ENCODE measurements at regions not wholly inside any gene's neighbourhood (a gene's known extent, or its start where the extent isn't known, plus 50 kb on each side); places are given as distances from the start of the nearest gene placed in this dataset.

DNA sequence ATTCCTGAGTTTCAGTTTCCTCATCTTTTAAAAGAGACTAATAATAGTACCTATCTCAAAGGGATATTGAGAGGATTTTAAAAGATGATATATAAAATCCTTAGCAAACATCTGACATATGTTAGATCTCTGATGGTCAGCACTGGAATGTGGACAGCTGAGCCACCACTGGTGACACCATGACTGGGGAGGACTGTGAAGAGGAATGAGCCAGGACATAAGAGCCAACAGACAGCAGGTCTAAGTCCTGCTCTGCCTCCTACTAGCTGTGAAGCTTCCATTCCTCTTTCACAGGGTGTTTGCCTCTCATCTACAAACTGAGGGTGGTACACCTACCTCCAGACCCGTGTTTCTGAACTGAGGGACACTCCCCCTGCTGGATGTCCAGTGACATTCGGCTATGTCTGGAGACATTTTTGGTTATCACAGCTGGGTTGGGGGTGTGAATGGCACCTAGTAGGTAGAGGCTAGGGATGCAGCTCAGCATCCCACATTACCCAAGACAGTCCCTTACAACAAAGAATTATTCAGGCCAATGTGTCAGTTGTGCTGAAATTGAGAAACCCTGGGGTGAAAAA lies 109.1 kb upstream of the OLIG2 start:
- no peak overlapping the region for H4K8ac ChIP-seq (ENCODE audit: low read depth in 2 of 2, low read length in 2 of 2)
- no peak overlapping the region for H3K23ac ChIP-seq (ENCODE audit: low read depth, low read length)
- no TSS peak for BruUV-seq (replicated peaks)
- H4K5ac ChIP-seq (ENCODE audit: low read depth, low read length): no peak overlapping the region
- no peak overlapping the region for H3K56ac ChIP-seq (ENCODE audit: extremely low read depth, insufficient read depth, low read length)
- H2AFZ ChIP-seq (replicated peaks; ENCODE audit: low read length, poor library complexity): no peak overlapping the region
- no peak overlapping the region for H2BK5ac ChIP-seq (ENCODE audit: low read depth, low read length, poor library complexity, severe bottlenecking)
- H3K36me3 ChIP-seq (ENCODE audit: control insufficient read depth, insufficient read depth, low read length): no peaks in the 10 kb centered on the region
- dilution Hi-C loops (cut with HindIII; ENCODE audit: low sequenced_read_pairs, unreplicated experiment): no loop called here
- intact Hi-C loops (cut with micrococcal nuclease): no loop called here
- H4K20me1 ChIP-seq (ENCODE audit: insufficient read depth, low read length): no peaks in the 10 kb centered on the region
- TF ChIP-seq CHD1 (IDR thresholded peaks at IDR 0.05; ENCODE audit: low read depth, low read length) (no peak), RAD21 (IDR thresholded peaks at IDR 0.05; ENCODE audit: low read length) (no peak), SMC3 (IDR thresholded peaks at IDR 0.05; ENCODE audit: low read depth, low read length) (no peak), MAZ (IDR thresholded peaks at IDR 0.05; ENCODE audit: borderline replicate concordance, low read depth, low read length) (no peak), POLR2A (IDR thresholded peaks at IDR 0.05; ENCODE audit: low read depth, low read length) (no peak), NFE2L2 (IDR thresholded peaks at IDR 0.05; ENCODE audit: low read depth, low read length) (no peak), FOS (IDR thresholded peaks at IDR 0.05; ENCODE audit: low read depth, low read length) (no peak)
- TF ChIP-seq, protein P1, sequence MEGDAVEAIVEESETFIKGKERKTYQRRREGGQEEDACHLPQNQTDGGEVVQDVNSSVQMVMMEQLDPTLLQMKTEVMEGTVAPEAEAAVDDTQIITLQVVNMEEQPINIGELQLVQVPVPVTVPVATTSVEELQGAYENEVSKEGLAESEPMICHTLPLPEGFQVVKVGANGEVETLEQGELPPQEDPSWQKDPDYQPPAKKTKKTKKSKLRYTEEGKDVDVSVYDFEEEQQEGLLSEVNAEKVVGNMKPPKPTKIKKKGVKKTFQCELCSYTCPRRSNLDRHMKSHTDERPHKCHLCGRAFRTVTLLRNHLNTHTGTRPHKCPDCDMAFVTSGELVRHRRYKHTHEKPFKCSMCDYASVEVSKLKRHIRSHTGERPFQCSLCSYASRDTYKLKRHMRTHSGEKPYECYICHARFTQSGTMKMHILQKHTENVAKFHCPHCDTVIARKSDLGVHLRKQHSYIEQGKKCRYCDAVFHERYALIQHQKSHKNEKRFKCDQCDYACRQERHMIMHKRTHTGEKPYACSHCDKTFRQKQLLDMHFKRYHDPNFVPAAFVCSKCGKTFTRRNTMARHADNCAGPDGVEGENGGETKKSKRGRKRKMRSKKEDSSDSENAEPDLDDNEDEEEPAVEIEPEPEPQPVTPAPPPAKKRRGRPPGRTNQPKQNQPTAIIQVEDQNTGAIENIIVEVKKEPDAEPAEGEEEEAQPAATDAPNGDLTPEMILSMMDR (conservative IDR thresholded peaks at IDR 0.05; ENCODE audit: low read depth, low read length): no peak
- TF ChIP-seq, protein P2, sequence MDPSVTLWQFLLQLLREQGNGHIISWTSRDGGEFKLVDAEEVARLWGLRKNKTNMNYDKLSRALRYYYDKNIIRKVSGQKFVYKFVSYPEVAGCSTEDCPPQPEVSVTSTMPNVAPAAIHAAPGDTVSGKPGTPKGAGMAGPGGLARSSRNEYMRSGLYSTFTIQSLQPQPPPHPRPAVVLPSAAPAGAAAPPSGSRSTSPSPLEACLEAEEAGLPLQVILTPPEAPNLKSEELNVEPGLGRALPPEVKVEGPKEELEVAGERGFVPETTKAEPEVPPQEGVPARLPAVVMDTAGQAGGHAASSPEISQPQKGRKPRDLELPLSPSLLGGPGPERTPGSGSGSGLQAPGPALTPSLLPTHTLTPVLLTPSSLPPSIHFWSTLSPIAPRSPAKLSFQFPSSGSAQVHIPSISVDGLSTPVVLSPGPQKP (IDR thresholded peaks at IDR 0.05; ENCODE audit: borderline replicate concordance, low read depth, low read length): no peak
- H3K9me3 ChIP-seq (ENCODE audit: control insufficient read depth, insufficient read depth, low read length): peaks cover 1% of the 10 kb centered on the region
- H3K4me1 ChIP-seq (ENCODE audit: control insufficient read depth, insufficient read depth, low read length): no peaks in the 10 kb centered on the region
- H3K9ac ChIP-seq (ENCODE audit: low read depth, low read length): no peak overlapping the region
- ChIA-PET CTCF (no interaction called here), POLR2A (ENCODE audit: unreplicated experiment) (no interaction called here)
- H2BK20ac ChIP-seq (ENCODE audit: low read depth, low read length): no peak overlapping the region
- H4K91ac ChIP-seq (ENCODE audit: insufficient read depth, low read depth, low read length): no peak overlapping the region
- in situ Hi-C loops (cut with MboI; ENCODE audit: low sequenced_read_pairs): no loop called here
- no peak overlapping the region for H3K4ac ChIP-seq (ENCODE audit: low read depth, low read length)
- H2AK5ac ChIP-seq (ENCODE audit: low read depth, low read length): no peak overlapping the region
- WGBS, 2 experiments (ENCODE audit: extremely low coverage in 2 of 2, insufficient read length in 1 of 2): no CpG with 5 or more reads among the region's 2 CpGs
- H2AK9ac ChIP-seq (replicated peaks; ENCODE audit: low read depth, low read length, poor library complexity): no peak overlapping the region
- no peaks in the 10 kb centered on the region for H3K79me1 ChIP-seq (ENCODE audit: low read depth in 1 of 2, low read length in 2 of 2)
- H2BK15ac ChIP-seq (ENCODE audit: low read depth, low read length): no peak overlapping the region
- no peak overlapping the region for H3K27ac ChIP-seq (ENCODE audit: insufficient read depth, low read length)
- H3K14ac ChIP-seq (replicated peaks; ENCODE audit: low read depth, low read length): no peak overlapping the region
- DNase-seq (no peak), ATAC-seq (ENCODE audit: low read depth) (no peak)
- H3K27me3 ChIP-seq (ENCODE audit: control insufficient read depth, insufficient read depth, low read length): peaks cover 8% of the 10 kb centered on the region
- no peak overlapping the region for H3K4me3 ChIP-seq (ENCODE audit: insufficient read depth, low read depth, low read length)
- no peaks in the 10 kb centered on the region for H3K9me1 ChIP-seq (ENCODE audit: insufficient read depth, low read length)
- no peak overlapping the region for H3K4me2 ChIP-seq (ENCODE audit: low read depth, low read length)
- H3K18ac ChIP-seq (ENCODE audit: low read depth, low read length): no peak overlapping the region
- no peak overlapping the region for H2BK120ac ChIP-seq (ENCODE audit: low read depth, low read length)

Measured in IMR-90 (cell line).